T-helper 2 cell (primary cell): ENCODE measurements at regions not wholly inside any gene's neighbourhood (a gene's known extent, or its start where the extent isn't known, plus 50 kb on each side); places are given as distances from the start of the nearest gene placed in this dataset.
"Not testable (repeated sequence)": the region's sequence is repeated elsewhere in the genome, so short reads cannot be mapped to it uniquely, and the experiment has no call there.

Source experiments
- DNase-seq, 5 experiments: peaks; one replicate each; pipeline versions ENCODE4 v3.0.0 to v3.0.0-alpha.2; 2012 to 2022

GRCh38 chr18:70558371-70558770, 269.5 kb downstream of the SOCS6 start:
- DNase-seq = peak in 1 of 5 experiments; percentile 19

- DNase-seq = no peak
Measured at GRCh38 chr18:70554854-70555445, 266.1 kb downstream of the SOCS6 start.

- DNase-seq = no peak
Measured at GRCh38 chr18:70553936-70554260, 265.1 kb downstream of the SOCS6 start.

- peak in 2 of 5 experiments; percentile 6 to 73 for DNase-seq
Measured at GRCh38 chr18:70553245-70553935, 264.5 kb downstream of the SOCS6 start.

- no peak for DNase-seq
Measured at GRCh38 chr18:70536370-70537062, 247.7 kb downstream of the SOCS6 start.

- no peak for DNase-seq
Measured at GRCh38 chr18:70535041-70535440, 246.2 kb downstream of the SOCS6 start.

- DNase-seq = not testable (repeated sequence)
Measured at GRCh38 chr18:70525322-70525721, 236.5 kb downstream of the SOCS6 start.

- DNase-seq = no peak
Measured at GRCh38 chr18:70523792-70524182, 234.9 kb downstream of the SOCS6 start.

- no peak for DNase-seq
Measured at GRCh38 chr18:70523035-70523791, 234.4 kb downstream of the SOCS6 start.

- DNase-seq = no peak
Measured at GRCh38 chr18:70522183-70522680, 233.4 kb downstream of the SOCS6 start.

GRCh38 chr18:70520867-70521266, 232.0 kb downstream of the SOCS6 start:
- DNase-seq = no peak

- no peak for DNase-seq
Measured at GRCh38 chr18:70513502-70514171, 224.8 kb downstream of the SOCS6 start.

GRCh38 chr18:70507970-70508369, 219.1 kb downstream of the SOCS6 start:
- no peak for DNase-seq

GRCh38 chr18:70506511-70506910, 217.7 kb downstream of the SOCS6 start:
- DNase-seq = no peak

- no peak for DNase-seq
Measured at GRCh38 chr18:70503060-70503459, 214.2 kb downstream of the SOCS6 start.

- no peak for DNase-seq
Measured at GRCh38 chr18:70501358-70501757, 212.5 kb downstream of the SOCS6 start.

- DNase-seq = no peak
Measured at GRCh38 chr18:70500748-70501147, 211.9 kb downstream of the SOCS6 start.

- peak in 1 of 5 experiments; percentile 11 for DNase-seq
Measured at GRCh38 chr18:70499218-70499691, 210.4 kb downstream of the SOCS6 start.

GRCh38 chr18:70496353-70497294, 207.8 kb downstream of the SOCS6 start:
- DNase-seq = no peak

GRCh38 chr18:70494524-70494923, 205.7 kb downstream of the SOCS6 start:
- no peak for DNase-seq

- DNase-seq = no peak
Measured at GRCh38 chr18:70493461-70493860, 204.6 kb downstream of the SOCS6 start.
